GM12878 (cell line): ENCODE measurements at regions not wholly inside any gene's neighbourhood (a gene's known extent, or its start where the extent isn't known, plus 50 kb on each side); places are given as distances from the start of the nearest gene placed in this dataset.

ENCODE experiments used
- ATAC-seq: fragments of 200-7000 bp; cut with Tn5 transposase; 3 replicates; pipeline ENCODE4 v1.9.1; 2020; ENCODE audit warnings: mild to moderate bottlenecking, moderate library complexity
- BruUV-seq: library from RNA; stranded (reverse); fragments of 400-500 nt; replicated peaks from 2 replicates; lab custom pipeline; 2021; lab: Mats Ljungman, UMichigan
- CTCF ChIA-PET: fragments of 300-600 bp; sonication (Branson Sonifier 250); formaldehyde crosslinking; extraction: SDS; loops from one replicate; lab custom pipeline; 2021; ENCODE audit warnings: inconsistent platforms; lab: Yijun Ruan, JAX
- POLR2A ChIA-PET: fragments of 350-600 bp; formaldehyde crosslinking; extraction: SDS; loops from one replicate; lab custom pipeline; 2021; ENCODE audit warnings: inconsistent platforms; lab: Charles Lee
- RAD21 ChIA-PET: fragments of 300-600 bp; sonication (Branson Sonifier 250); formaldehyde crosslinking; loops from one replicate; lab custom pipeline; 2023; ENCODE audit warnings: antibody characterized with exemption; ENCODE audit not compliant: unreplicated experiment; lab: Charles Lee
- SMC1A ChIA-PET: fragments of 300-600 bp; sonication (Branson Sonifier 250); formaldehyde crosslinking; loops from one replicate; lab custom pipeline; 2023; ENCODE audit not compliant: unreplicated experiment, uncharacterized antibody; lab: Charles Lee
- DNase-seq: peaks from one replicate; pipeline ENCODE4 v3.0.0-alpha.2; 2011; ENCODE audit warnings: low read depth, low spot score
- FAIRE-seq: peaks from 3 replicates; lab custom pipeline; 2011; peaks lifted over from hg19 to GRCh38; lab: Jason Lieb, UNC
- H2AFZ ChIP-seq: 2 replicates; pipeline ENCODE4 v1.6.0; 2011; ENCODE audit warnings: low read depth, low read length, control low read depth; ENCODE audit not compliant: control insufficient read depth
- H3K27ac ChIP-seq: 2 replicates; pipeline ENCODE4 v1.5.1; 2011; ENCODE audit warnings: control low read depth; ENCODE audit not compliant: control insufficient read depth, insufficient read depth
- H3K27me3 ChIP-seq, 2 experiments: replicated peaks in 1 of 2; 2 replicates each; pipeline versions ENCODE4 v1.6.0 to v1.6.1; 2011; ENCODE audit warnings: low read length in 1 of 2; ENCODE audit not compliant: control insufficient read depth in 2 of 2, insufficient read depth in 2 of 2
- H3K36me3 ChIP-seq, 2 experiments: 2 replicates each; pipeline ENCODE4 v1.5.1; 2011; ENCODE audit warnings: low read length in 1 of 2; ENCODE audit not compliant: control insufficient read depth in 2 of 2, insufficient read depth in 2 of 2
- H3K4me1 ChIP-seq: 2 replicates; pipeline ENCODE4 v1.6.1; 2011; ENCODE audit warnings: mild to moderate bottlenecking, low read length, moderate library complexity, mixed read lengths; ENCODE audit not compliant: control insufficient read depth, insufficient read depth
- H3K4me2 ChIP-seq: 2 replicates; pipeline ENCODE4 v1.6.0; 2011; ENCODE audit warnings: control low read depth; ENCODE audit not compliant: control insufficient read depth, insufficient read depth
- H3K4me3 ChIP-seq: fragments of 200-600 bp; sonication (generic); 2 replicates; pipeline ENCODE4 v1.5.1; 2016
- H3K79me2 ChIP-seq: 2 replicates; pipeline ENCODE4 v1.6.0; 2011; ENCODE audit warnings: low read length; ENCODE audit not compliant: control insufficient read depth, insufficient read depth
- H3K9ac ChIP-seq: 2 replicates; pipeline ENCODE4 v1.8.0; 2011; ENCODE audit warnings: low read length, control low read depth, mixed read lengths; ENCODE audit not compliant: control insufficient read depth, insufficient read depth
- H3K9me3 ChIP-seq: replicated peaks from 3 replicates; pipeline ENCODE4 v1.5.1; 2011; ENCODE audit warnings: mild to moderate bottlenecking, low read length; ENCODE audit not compliant: control insufficient read depth, insufficient read depth
- H4K20me1 ChIP-seq: 2 replicates; pipeline ENCODE4 v1.6.0; 2011; ENCODE audit not compliant: control insufficient read depth, insufficient read depth
- ATF3 ChIP-seq: IDR thresholded peaks from 2 replicates; pipeline ENCODE4 v1.6.1; 2011; ENCODE audit warnings: low read depth, mild to moderate bottlenecking, low read length, moderate library complexity, borderline replicate concordance; ENCODE audit errors: extremely low read depth
- HDGF ChIP-seq: fragments of 450-650 bp; IDR thresholded peaks from 2 replicates; pipeline ENCODE4 v1.6.1; 2016; ENCODE audit warnings: antibody characterized with exemption
- IRF4 ChIP-seq: IDR thresholded peaks from 2 replicates; pipeline ENCODE4 v1.6.1; 2011; ENCODE audit warnings: low read depth, low read length
- JUND ChIP-seq: IDR thresholded peaks from 2 replicates; pipeline ENCODE4 v1.6.1; 2012; ENCODE audit warnings: low read depth, mild to moderate bottlenecking, low read length, improper control_type of control experiment, moderate library complexity
- KAT2A ChIP-seq: conservative IDR thresholded peaks from 2 replicates; pipeline ENCODE4 v1.6.1; 2011; ENCODE audit warnings: low read depth, low read length; ENCODE audit not compliant: control insufficient read depth
- KLF5 ChIP-seq: fragments of 450-650 bp; IDR thresholded peaks from 2 replicates; pipeline ENCODE4 v1.6.1; 2014; ENCODE audit warnings: mild to moderate bottlenecking; ENCODE audit not compliant: partially characterized antibody
- LARP7 ChIP-seq: fragments of 450-650 bp; IDR thresholded peaks from 2 replicates; pipeline ENCODE4 v1.6.1; 2017; ENCODE audit warnings: mild to moderate bottlenecking
- ZBTB11 ChIP-seq: fragments of 450-650 bp; formaldehyde crosslinking; IDR thresholded peaks from 2 replicates; pipeline ENCODE4 v1.5.0; 2022; ENCODE audit warnings: mild to moderate bottlenecking, missing genetic modification characterization
- ZBTB40 ChIP-seq: fragments of 450-650 bp; IDR thresholded peaks from 2 replicates; pipeline ENCODE4 v1.6.1; 2016; ENCODE audit warnings: mild to moderate bottlenecking, moderate library complexity, borderline replicate concordance
- ZNF384 ChIP-seq: IDR thresholded peaks from 2 replicates; pipeline ENCODE4 v1.6.1; 2012; ENCODE audit warnings: low read depth, mild to moderate bottlenecking, low read length, improper control_type of control experiment, borderline replicate concordance
- WGBS: methylation state at CpG from one replicate; pipeline ENCODE4 v1.1.6; 2016; ENCODE audit warnings: low lambda C conversion rate; ENCODE audit not compliant: insufficient replicate concordance, insufficient coverage; ENCODE audit errors: missing lambda C conversion rate; 5-methylcytosine and 5-hydroxymethylcytosine counted together
- in situ Hi-C: fragments of 300-500 bp; cut with MboI; formaldehyde crosslinking; loops from 9 replicates; pipeline ENCODE4 v1.14.3; 2018; ENCODE audit warnings: mixed read lengths
- intact Hi-C: fragments of 100-400 bp; cut with micrococcal nuclease; formaldehyde crosslinking; loops from one replicate; pipeline ENCODE4 v1.14.2; 2022; ENCODE audit not compliant: unreplicated experiment

GRCh38 chr14:62076368-62076767, 314.1 kb downstream of the SNAPC1 start:
- CTCF ChIA-PET, result interaction anchor here (1.6 to 4.7 kb wide), 2 partner anchors 45 to 49 kb away, joined by 3 to 45 read pairs; no protein-coding TSS in a partner anchor
- TF ChIP-seq JUND, result no peak
- TF ChIP-seq ZBTB40, result no peak
- no peak for TF ChIP-seq LARP7
- TF ChIP-seq HDGF, result no peak
- no peak for TF ChIP-seq ZNF384
- TF ChIP-seq ZBTB11 (CRISPR knock-in tag), result no peak
- TF ChIP-seq KAT2A, result no peak
- TF ChIP-seq KLF5, result no peak
- no peak for TF ChIP-seq IRF4
- TF ChIP-seq ATF3, result no peak
- BruUV-seq, result no TSS peak
- no peaks in the 10 kb centered on the region; the same call in 2 of the 3 replicates for H3K9me3 ChIP-seq
- no peaks in the 10 kb centered on the region for H3K79me2 ChIP-seq
- in situ Hi-C loops (no loop called here), intact Hi-C loops (loop anchor here (5.0 kb wide), 1 partner anchor 204 kb away; no protein-coding TSS in a partner anchor)
- ATAC-seq (no peak), FAIRE-seq (no peak), DNase-seq (no peak)
- H2AFZ ChIP-seq, result no peak overlapping the region
- no peaks in the 10 kb centered on the region for H3K36me3 ChIP-seq
- no peaks in the 10 kb centered on the region for H4K20me1 ChIP-seq
- peaks cover 43% of the 10 kb centered on the region for H3K4me1 ChIP-seq
- H3K9ac ChIP-seq, result no peak overlapping the region
- H3K4me2 ChIP-seq, result no peak overlapping the region
- WGBS, result 80% methylated on average over 4 of the region's 4 CpGs
- H3K27ac ChIP-seq, result no peak overlapping the region
- H3K27me3 ChIP-seq, result no peaks in the 10 kb centered on the region
- RAD21 ChIA-PET, result interaction anchor here (4.5 kb wide), 1 partner anchor 22 kb away, joined by 33 read pairs; no protein-coding TSS in a partner anchor
- no peak overlapping the region for H3K4me3 ChIP-seq
- POLR2A ChIA-PET, result interaction anchor here (0.6 kb wide), 1 partner anchor 154 kb away, joined by 3 read pairs; no protein-coding TSS in a partner anchor
- SMC1A ChIA-PET, result interaction anchor here (1.3 to 4.0 kb wide), 6 partner anchors 9 to 182 kb away, joined by 3 to 20 read pairs (median 13); no protein-coding TSS in a partner anchor
